ENCODE measurements at regions not wholly inside any gene's neighbourhood (a gene's known extent, or its start where the extent isn't known, plus 50 kb on each side); places are given as distances from the start of the nearest gene placed in this dataset.

- no peak overlapping the region for H3K27ac ChIP-seq (ENCODE audit: low read depth, low read length)
- H3K9ac ChIP-seq (ENCODE audit: low read length) = no peak overlapping the region
- no peaks in the 10 kb centered on the region for H3K36me3 ChIP-seq (ENCODE audit: insufficient read depth, low read length)
- peaks cover 8% of the 10 kb centered on the region for H3K4me1 ChIP-seq (ENCODE audit: insufficient read depth, low read length)
- no peak overlapping the region for H3K4me3 ChIP-seq (ENCODE audit: low read depth in 1 of 2, low read length in 2 of 2)
- peaks cover 0 to 4% of the 10 kb centered on the region in 2 donors for H3K27me3 ChIP-seq (ENCODE audit: control insufficient read depth in 1 of 2, insufficient read depth in 2 of 2, low read length in 2 of 2)
- no peaks in the 10 kb centered on the region for H3K9me3 ChIP-seq (ENCODE audit: low read length)
Observed at GRCh38 chr11:119515771-119516400, 92.9 kb upstream of the THY1 start.

- peaks cover 13% of the 10 kb centered on the region for H3K4me1 ChIP-seq (ENCODE audit: insufficient read depth, low read length)
- H3K9ac ChIP-seq (ENCODE audit: low read length) = no peak overlapping the region
- no peaks in the 10 kb centered on the region for H3K36me3 ChIP-seq (ENCODE audit: insufficient read depth, low read length)
- no peaks in the 10 kb centered on the region for H3K27me3 ChIP-seq (ENCODE audit: control insufficient read depth in 1 of 2, insufficient read depth in 2 of 2, low read length in 2 of 2)
- H3K4me3 ChIP-seq (ENCODE audit: low read depth in 1 of 2, low read length in 2 of 2) = no peak overlapping the region
- H3K27ac ChIP-seq (ENCODE audit: low read depth, low read length) = no peak overlapping the region
- no peaks in the 10 kb centered on the region for H3K9me3 ChIP-seq (ENCODE audit: low read length)
Observed at GRCh38 chr11:119513806-119514170, 90.8 kb upstream of the THY1 start.

DNA sequence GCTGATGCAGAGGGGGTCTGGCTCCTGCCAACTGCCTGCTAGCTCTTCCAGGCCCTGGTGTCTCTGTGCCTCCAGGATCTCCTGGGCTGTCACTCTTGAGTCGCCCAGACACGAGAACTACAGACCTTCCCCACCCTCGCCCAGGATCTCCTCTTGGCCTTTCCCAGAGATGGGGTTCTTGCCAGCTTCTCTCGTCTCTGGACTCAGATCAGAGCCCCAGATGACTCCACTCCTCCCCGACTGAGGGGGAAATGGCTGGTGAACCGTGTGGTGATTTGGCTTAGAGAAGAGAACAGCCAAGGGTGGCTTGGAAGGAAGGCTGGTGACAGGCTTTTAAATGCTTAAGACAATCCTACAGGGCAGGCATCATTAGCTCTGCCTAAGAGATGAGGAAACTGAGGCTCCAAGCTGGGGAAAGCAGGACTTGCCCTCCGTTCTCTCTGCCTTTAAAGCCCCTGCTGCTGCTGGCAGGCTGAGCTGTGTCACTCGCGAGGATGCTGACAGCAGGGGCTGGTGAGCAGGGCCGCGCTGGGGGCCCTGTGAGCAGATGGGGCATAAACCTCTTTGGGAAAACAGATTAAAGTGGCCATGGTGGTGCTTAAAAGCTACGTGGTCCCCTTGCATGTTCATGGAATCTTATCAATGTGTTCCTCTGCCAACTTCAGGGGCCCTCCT is 90.3 kb upstream of the THY1 start:
- Histone ChIP-seq H3K27ac (ENCODE audit: low read depth, low read length) (no peak overlapping the region), H3K4me1 (ENCODE audit: insufficient read depth, low read length) (peaks cover 13% of the 10 kb centered on the region), H3K36me3 (ENCODE audit: insufficient read depth, low read length) (no peaks in the 10 kb centered on the region), H3K9ac (ENCODE audit: low read length) (no peak overlapping the region), H3K9me3 (ENCODE audit: low read length) (no peaks in the 10 kb centered on the region), H3K27me3 (ENCODE audit: control insufficient read depth in 1 of 2, insufficient read depth in 2 of 2, low read length in 2 of 2) (no peaks in the 10 kb centered on the region), H3K4me3 (ENCODE audit: low read depth in 1 of 2, low read length in 2 of 2) (no peak overlapping the region)

- H3K27me3 ChIP-seq (ENCODE audit: control insufficient read depth in 1 of 2, insufficient read depth in 2 of 2, low read length in 2 of 2) = no peaks in the 10 kb centered on the region
- H3K27ac ChIP-seq (ENCODE audit: low read depth, low read length) = no peak overlapping the region
- no peak overlapping the region for H3K4me3 ChIP-seq (ENCODE audit: low read depth in 1 of 2, low read length in 2 of 2)
- no peaks in the 10 kb centered on the region for H3K36me3 ChIP-seq (ENCODE audit: insufficient read depth, low read length)
- H3K9me3 ChIP-seq (ENCODE audit: low read length) = no peaks in the 10 kb centered on the region
- H3K9ac ChIP-seq (ENCODE audit: low read length) = no peak overlapping the region
- H3K4me1 ChIP-seq (ENCODE audit: insufficient read depth, low read length) = peaks cover 13% of the 10 kb centered on the region
Observed at GRCh38 chr11:119512369-119512768, 89.4 kb upstream of the THY1 start.

DNA sequence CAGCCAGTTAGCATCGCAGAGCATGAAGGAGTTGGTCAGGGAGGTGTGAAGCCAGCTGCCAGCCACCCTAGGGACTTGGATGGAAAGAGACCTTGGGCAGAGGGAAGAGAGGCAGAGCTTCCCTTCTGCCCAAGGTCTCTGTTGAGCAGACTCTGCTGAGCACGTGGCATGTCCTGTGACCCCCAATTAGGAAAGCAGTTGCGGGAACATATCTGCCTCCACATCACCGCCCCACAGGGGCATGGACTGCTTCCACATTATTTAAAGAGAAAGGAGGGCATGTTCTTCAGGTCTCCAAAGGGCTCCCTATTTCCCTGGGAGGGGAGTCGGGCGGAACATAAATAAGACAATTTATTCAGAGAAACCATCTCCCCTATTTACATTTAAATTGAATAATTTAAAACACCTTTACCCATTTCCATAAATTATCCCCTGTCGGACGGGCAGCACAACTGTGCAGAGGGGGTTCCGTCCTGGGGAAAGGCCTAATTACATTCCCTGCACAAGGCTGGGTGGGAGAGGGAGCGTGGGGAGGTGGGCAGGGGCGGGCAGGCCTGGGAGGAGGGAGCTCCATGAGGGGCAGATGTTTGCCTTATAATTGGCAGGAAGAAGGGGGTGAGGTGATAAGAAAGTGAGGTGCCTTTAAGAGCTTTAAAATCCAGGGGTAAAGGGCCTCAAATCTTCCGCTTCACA is 88.8 kb upstream of the THY1 start:
- Histone ChIP-seq H3K27ac (ENCODE audit: low read depth, low read length) (no peak overlapping the region), H3K4me3 (ENCODE audit: low read depth in 1 of 2, low read length in 2 of 2) (no peak overlapping the region), H3K9me3 (ENCODE audit: low read length) (no peaks in the 10 kb centered on the region), H3K36me3 (ENCODE audit: insufficient read depth, low read length) (no peaks in the 10 kb centered on the region), H3K4me1 (ENCODE audit: insufficient read depth, low read length) (peaks cover 13% of the 10 kb centered on the region), H3K27me3 (ENCODE audit: control insufficient read depth in 1 of 2, insufficient read depth in 2 of 2, low read length in 2 of 2) (no peaks in the 10 kb centered on the region), H3K9ac (ENCODE audit: low read length) (no peak overlapping the region)

- no peaks in the 10 kb centered on the region for H3K36me3 ChIP-seq (ENCODE audit: insufficient read depth, low read length)
- peaks cover 13% of the 10 kb centered on the region for H3K4me1 ChIP-seq (ENCODE audit: insufficient read depth, low read length)
- H3K27me3 ChIP-seq (ENCODE audit: control insufficient read depth in 1 of 2, insufficient read depth in 2 of 2, low read length in 2 of 2) = no peaks in the 10 kb centered on the region
- H3K9me3 ChIP-seq (ENCODE audit: low read length) = no peaks in the 10 kb centered on the region
- H3K9ac ChIP-seq (ENCODE audit: low read length) = no peak overlapping the region
- H3K27ac ChIP-seq (ENCODE audit: low read depth, low read length) = no peak overlapping the region
- no peak overlapping the region for H3K4me3 ChIP-seq (ENCODE audit: low read depth in 1 of 2, low read length in 2 of 2)
Observed at GRCh38 chr11:119509969-119510401, 87.0 kb upstream of the THY1 start.

- peaks cover 13% of the 10 kb centered on the region for H3K4me1 ChIP-seq (ENCODE audit: insufficient read depth, low read length)
- H3K9ac ChIP-seq (ENCODE audit: low read length) = no peak overlapping the region
- H3K27me3 ChIP-seq (ENCODE audit: control insufficient read depth in 1 of 2, insufficient read depth in 2 of 2, low read length in 2 of 2) = no peaks in the 10 kb centered on the region
- no peak overlapping the region for H3K4me3 ChIP-seq (ENCODE audit: low read depth in 1 of 2, low read length in 2 of 2)
- no peak overlapping the region for H3K27ac ChIP-seq (ENCODE audit: low read depth, low read length)
- no peaks in the 10 kb centered on the region for H3K36me3 ChIP-seq (ENCODE audit: insufficient read depth, low read length)
- no peaks in the 10 kb centered on the region for H3K9me3 ChIP-seq (ENCODE audit: low read length)
Observed at GRCh38 chr11:119509282-119509841, 86.4 kb upstream of the THY1 start.

- no peaks in the 10 kb centered on the region for H3K36me3 ChIP-seq (ENCODE audit: insufficient read depth, low read length)
- H3K27ac ChIP-seq (ENCODE audit: low read depth, low read length) = no peak overlapping the region
- H3K9ac ChIP-seq (ENCODE audit: low read length) = no peak overlapping the region
- no peaks in the 10 kb centered on the region for H3K9me3 ChIP-seq (ENCODE audit: low read length)
- peaks cover 5% of the 10 kb centered on the region for H3K4me1 ChIP-seq (ENCODE audit: insufficient read depth, low read length)
- H3K4me3 ChIP-seq (ENCODE audit: low read depth in 1 of 2, low read length in 2 of 2) = no peak overlapping the region
- H3K27me3 ChIP-seq (ENCODE audit: control insufficient read depth in 1 of 2, insufficient read depth in 2 of 2, low read length in 2 of 2) = no peaks in the 10 kb centered on the region
Observed at GRCh38 chr11:119506436-119506835, 83.5 kb upstream of the THY1 start.

GRCh38 chr11:119505861-119506260 is 82.9 kb upstream of the THY1 start:
- H3K9me3 ChIP-seq (ENCODE audit: low read length) = no peaks in the 10 kb centered on the region
- no peak overlapping the region for H3K9ac ChIP-seq (ENCODE audit: low read length)
- no peaks in the 10 kb centered on the region for H3K36me3 ChIP-seq (ENCODE audit: insufficient read depth, low read length)
- peaks cover 5% of the 10 kb centered on the region for H3K4me1 ChIP-seq (ENCODE audit: insufficient read depth, low read length)
- no peaks in the 10 kb centered on the region for H3K27me3 ChIP-seq (ENCODE audit: control insufficient read depth in 1 of 2, insufficient read depth in 2 of 2, low read length in 2 of 2)
- no peak overlapping the region for H3K4me3 ChIP-seq (ENCODE audit: low read depth in 1 of 2, low read length in 2 of 2)
- H3K27ac ChIP-seq (ENCODE audit: low read depth, low read length) = no peak overlapping the region

GRCh38 chr11:119505071-119505470 is 82.1 kb upstream of the THY1 start:
- H3K4me1 ChIP-seq (ENCODE audit: insufficient read depth, low read length) = peaks cover 5% of the 10 kb centered on the region
- no peaks in the 10 kb centered on the region for H3K9me3 ChIP-seq (ENCODE audit: low read length)
- H3K27me3 ChIP-seq (ENCODE audit: control insufficient read depth in 1 of 2, insufficient read depth in 2 of 2, low read length in 2 of 2) = no peaks in the 10 kb centered on the region
- no peak overlapping the region for H3K27ac ChIP-seq (ENCODE audit: low read depth, low read length)
- no peaks in the 10 kb centered on the region for H3K36me3 ChIP-seq (ENCODE audit: insufficient read depth, low read length)
- no peak overlapping the region for H3K4me3 ChIP-seq (ENCODE audit: low read depth in 1 of 2, low read length in 2 of 2)
- no peak overlapping the region for H3K9ac ChIP-seq (ENCODE audit: low read length)

DNA sequence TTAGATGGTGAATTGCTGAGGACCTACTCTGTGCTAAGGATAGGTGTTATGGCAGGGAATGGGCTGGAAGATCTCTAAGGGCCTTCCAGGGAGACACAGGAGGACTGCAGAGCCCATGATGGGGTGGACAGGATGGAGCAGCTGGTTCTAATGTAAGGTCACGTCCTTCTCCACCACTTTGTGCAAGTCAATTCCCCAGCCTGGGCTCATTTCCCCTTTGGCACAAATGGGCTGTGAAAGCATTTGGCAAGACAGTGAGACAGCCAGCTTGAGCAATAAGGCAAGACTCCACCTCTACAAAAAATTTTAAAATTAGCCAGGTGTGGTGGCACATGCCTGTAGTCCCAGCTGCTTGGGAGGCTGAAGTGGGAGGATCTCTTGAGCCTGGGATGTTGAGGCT is 81.4 kb upstream of the THY1 start:
- Histone ChIP-seq H3K4me1 (ENCODE audit: insufficient read depth, low read length) (no peaks in the 10 kb centered on the region), H3K27me3 (ENCODE audit: control insufficient read depth in 1 of 2, insufficient read depth in 2 of 2, low read length in 2 of 2) (no peaks in the 10 kb centered on the region), H3K9me3 (ENCODE audit: low read length) (no peaks in the 10 kb centered on the region), H3K9ac (ENCODE audit: low read length) (no peak overlapping the region), H3K4me3 (ENCODE audit: low read depth in 1 of 2, low read length in 2 of 2) (no peak overlapping the region), H3K36me3 (ENCODE audit: insufficient read depth, low read length) (no peaks in the 10 kb centered on the region), H3K27ac (ENCODE audit: low read depth, low read length) (no peak overlapping the region)
